GM21717 (cell line): ENCODE measurements at regions not wholly inside any gene's neighbourhood (a gene's known extent, or its start where the extent isn't known, plus 50 kb on each side); places are given as distances from the start of the nearest gene placed in this dataset.
"Not testable (repeated sequence)": the region's sequence is repeated elsewhere in the genome, so short reads cannot be mapped to it uniquely, and the experiment has no call there.

Experiments used
- ATAC-seq: cut with Tn5 transposase; IDR thresholded peaks from one replicate; pipeline ENCODE4 v1.9.1; 2021; ENCODE audit warnings: mild to moderate bottlenecking, moderate library complexity; ENCODE audit not compliant: unreplicated experiment

- no peak for ATAC-seq
Measured at GRCh38 chr18:73153271-73153670, 285.5 kb upstream of the NETO1 start.

- no peak for ATAC-seq
Measured at GRCh38 chr18:73151086-73151485, 283.3 kb upstream of the NETO1 start.

- ATAC-seq: no peak
Measured at GRCh38 chr18:73150199-73150598, 282.4 kb upstream of the NETO1 start.

GRCh38 chr18:73147590-73147989, 279.8 kb upstream of the NETO1 start:
- no peak for ATAC-seq

- ATAC-seq: no peak
Measured at GRCh38 chr18:73144030-73144429, 276.2 kb upstream of the NETO1 start.

GRCh38 chr18:73136134-73136533, 268.3 kb upstream of the NETO1 start:
- no peak for ATAC-seq

- ATAC-seq: no peak
Measured at GRCh38 chr18:73124175-73124574, 256.4 kb upstream of the NETO1 start.

- no peak for ATAC-seq
Measured at GRCh38 chr18:73121207-73121606, 253.4 kb upstream of the NETO1 start.

- no peak for ATAC-seq
Measured at GRCh38 chr18:73120626-73121025, 252.8 kb upstream of the NETO1 start.

GRCh38 chr18:73119574-73119973, 251.8 kb upstream of the NETO1 start:
- ATAC-seq: no peak

- no peak for ATAC-seq
Measured at GRCh38 chr18:73118121-73118816, 250.5 kb upstream of the NETO1 start.

- ATAC-seq: no peak
Measured at GRCh38 chr18:73110307-73110706, 242.5 kb upstream of the NETO1 start.

GRCh38 chr18:73101977-73102376, 234.2 kb upstream of the NETO1 start:
- no peak for ATAC-seq

GRCh38 chr18:73101491-73101890, 233.7 kb upstream of the NETO1 start:
- ATAC-seq: not testable (repeated sequence)

GRCh38 chr18:73099759-73100158, 232.0 kb upstream of the NETO1 start:
- ATAC-seq: no peak

GRCh38 chr18:73093687-73094250, 226.0 kb upstream of the NETO1 start:
- no peak for ATAC-seq

GRCh38 chr18:73088445-73088844, 220.7 kb upstream of the NETO1 start:
- no peak for ATAC-seq

GRCh38 chr18:73087282-73087977, 219.6 kb upstream of the NETO1 start:
- ATAC-seq: no peak

GRCh38 chr18:73079920-73080319, 212.1 kb upstream of the NETO1 start:
- ATAC-seq: no peak

GRCh38 chr18:73060666-73061288, 193.0 kb upstream of the NETO1 start:
- ATAC-seq: no peak

- no peak for ATAC-seq
Measured at GRCh38 chr18:73059280-73059679, 191.5 kb upstream of the NETO1 start.

- ATAC-seq: no peak
Measured at GRCh38 chr18:73047688-73048087, 179.9 kb upstream of the NETO1 start.
